OCI-LY3 (cell line): ENCODE measurements at regions not wholly inside any gene's neighbourhood (a gene's known extent, or its start where the extent isn't known, plus 50 kb on each side); places are given as distances from the start of the nearest gene placed in this dataset.

Source experiments
- H2AFZ ChIP-seq: fragments of 200-600, 300-600 bp; shearing (Covaris generic); 2 replicates; pipeline ENCODE4 v1.6.0; 2014; ENCODE audit warnings: antibody characterized with exemption, low read depth, low read length
- H3K27ac ChIP-seq: fragments of 200-600, 300-600 bp; sonication (generic); 2 replicates; pipeline ENCODE4 v1.5.1; 2014; ENCODE audit warnings: mild to moderate bottlenecking, low read length, moderate library complexity, mixed read lengths
- H3K27me3 ChIP-seq: fragments of 200-600, 300-600 bp; sonication (generic); 2 replicates; pipeline ENCODE4 v1.6.1; 2014; ENCODE audit warnings: low read depth, low read length, mixed read lengths
- H3K36me3 ChIP-seq: fragments of 200-600, 300-600 bp; sonication (generic); replicated peaks from 2 replicates; pipeline ENCODE3; 2014; ENCODE audit warnings: low read depth, low read length, mixed read lengths
- H3K4me1 ChIP-seq: fragments of 300-600, 200-600 bp; sonication (generic); 2 replicates; pipeline ENCODE4 v1.6.1; 2014; ENCODE audit warnings: low read length, mixed read lengths
- H3K4me2 ChIP-seq: fragments of 200-600, 300-600 bp; sonication (generic); 2 replicates; pipeline ENCODE4 v1.6.1; 2014; ENCODE audit warnings: low read length, mixed read lengths
- H3K4me3 ChIP-seq: fragments of 300-600, 200-600 bp; sonication (generic); 2 replicates; pipeline ENCODE4 v1.5.1; 2014; ENCODE audit warnings: antibody characterized with exemption, mild to moderate bottlenecking, low read length, moderate library complexity
- H3K79me2 ChIP-seq: fragments of 300-600, 200-600 bp; shearing (Covaris generic); 2 replicates; pipeline ENCODE4 v1.6.1; 2014; ENCODE audit warnings: mild to moderate bottlenecking, low read length, mixed read lengths
- H3K9ac ChIP-seq: fragments of 300-600, 200-600 bp; shearing (Covaris generic); 2 replicates; pipeline ENCODE4 v1.6.0; 2014; ENCODE audit warnings: mild to moderate bottlenecking, low read length, moderate library complexity
- H3K9me3 ChIP-seq: fragments of 200-600, 300-600 bp; shearing (Covaris generic); 2 replicates; pipeline ENCODE4 v1.6.1; 2014; ENCODE audit warnings: low read length, mixed read lengths; ENCODE audit not compliant: insufficient read depth
- H4K20me1 ChIP-seq: fragments of 200-600, 300-600 bp; sonication (generic); 2 replicates; pipeline ENCODE4 v1.6.1; 2016; ENCODE audit warnings: low read length, mixed read lengths; ENCODE audit not compliant: insufficient read depth
- CTCF ChIP-seq: fragments of 200-600, 300-600 bp; sonication (generic); IDR thresholded peaks from 2 replicates; pipeline ENCODE4 v1.5.1; 2014; ENCODE audit warnings: antibody characterized with exemption, low read length, low read depth
- EZH2phosphoT487 ChIP-seq: fragments of 200-600 bp; shearing (Covaris generic); IDR thresholded peaks from 2 replicates; pipeline ENCODE4 v1.6.1; 2018; ENCODE audit warnings: antibody characterized with exemption, mixed run types, low read depth

- Histone ChIP-seq H3K9me3 (no peaks in the 10 kb centered on the region), H4K20me1 (no peaks in the 10 kb centered on the region), H2AFZ (no peak overlapping the region), H3K4me1 (peaks cover 62% of the 10 kb centered on the region), H3K27ac (no peak overlapping the region), H3K79me2 (peaks cover 86% of the 10 kb centered on the region), H3K4me2 (no peak overlapping the region), H3K9ac (no peak overlapping the region), H3K36me3 (peaks cover 14% of the 10 kb centered on the region), H3K4me3 (no peak overlapping the region), H3K27me3 (no peaks in the 10 kb centered on the region)
- TF ChIP-seq CTCF (no peak), EZH2phosphoT487 (no peak)
Observed at GRCh38 chr1:42012852-42013251, 94.1 kb upstream of the HIVEP3 start.

GRCh38 chr1:42010381-42010780 lies 91.7 kb upstream of the HIVEP3 start:
- H3K4me1 ChIP-seq, result peaks cover 62% of the 10 kb centered on the region
- peaks cover 81% of the 10 kb centered on the region for H3K79me2 ChIP-seq
- no peak overlapping the region for H2AFZ ChIP-seq
- no peaks in the 10 kb centered on the region for H4K20me1 ChIP-seq
- H3K4me3 ChIP-seq, result no peak overlapping the region
- no peaks in the 10 kb centered on the region for H3K27me3 ChIP-seq
- H3K27ac ChIP-seq, result no peak overlapping the region
- H3K36me3 ChIP-seq, result peaks cover 11% of the 10 kb centered on the region
- H3K4me2 ChIP-seq, result no peak overlapping the region
- H3K9ac ChIP-seq, result no peak overlapping the region
- no peaks in the 10 kb centered on the region for H3K9me3 ChIP-seq
- TF ChIP-seq EZH2phosphoT487, result no peak
- no peak for TF ChIP-seq CTCF

GRCh38 chr1:42008264-42008663 lies 89.5 kb upstream of the HIVEP3 start:
- Histone ChIP-seq H4K20me1 (no peaks in the 10 kb centered on the region), H3K4me3 (peak overlapping the region; percentile 40)

GRCh38 chr1:42006836-42007235 lies 88.1 kb upstream of the HIVEP3 start:
- peak overlapping the region; percentile 47 for H3K4me2 ChIP-seq
- peaks cover 78% of the 10 kb centered on the region for H3K4me1 ChIP-seq
- H3K27ac ChIP-seq, result peak overlapping the region; percentile 85
- peaks cover 3% of the 10 kb centered on the region for H3K36me3 ChIP-seq
- TF ChIP-seq EZH2phosphoT487 (no peak), CTCF (no peak)
- no peaks in the 10 kb centered on the region for H3K9me3 ChIP-seq
- peak overlapping the region; percentile 57 for H3K9ac ChIP-seq
- H3K79me2 ChIP-seq, result peaks cover 67% of the 10 kb centered on the region
- H4K20me1 ChIP-seq, result no peaks in the 10 kb centered on the region
- H3K27me3 ChIP-seq, result no peaks in the 10 kb centered on the region
- H2AFZ ChIP-seq, result no peak overlapping the region
- peak overlapping the region; percentile 45 for H3K4me3 ChIP-seq

More at GRCh38 chr1:42008264-42008663, 89.5 kb upstream of the HIVEP3 start:
- Histone ChIP-seq H2AFZ (no peak overlapping the region), H3K4me1 (peaks cover 64% of the 10 kb centered on the region), H3K27me3 (no peaks in the 10 kb centered on the region), H3K9me3 (no peaks in the 10 kb centered on the region), H3K27ac (peak overlapping the region; percentile 85), H3K79me2 (peaks cover 71% of the 10 kb centered on the region), H3K36me3 (peaks cover 6% of the 10 kb centered on the region), H3K9ac (peak overlapping the region; percentile 19; the same call in 1 of the 2 replicates), H3K4me2 (peak overlapping the region; percentile 58)
- TF ChIP-seq EZH2phosphoT487, result no peak
- no peak for TF ChIP-seq CTCF
